Thymus (tissue), 11 donors: ENCODE measurements at regions not wholly inside any gene's neighbourhood (a gene's known extent, or its start where the extent isn't known, plus 50 kb on each side); places are given as distances from the start of the nearest gene placed in this dataset.

Experiments
- DNase-seq, 9 donors: peaks; one replicate each; pipeline ENCODE4 v3.0.0-alpha.2; 2013; ENCODE audit warnings: low spot score in 9 of 9, low read depth in 6 of 9, missing footprints in 1 of 9
- H3K27ac ChIP-seq, 2 donors: one replicate each; pipeline ENCODE4 v1.5.1; 2013; ENCODE audit warnings: control low read depth in 1 of 2, low read depth in 1 of 2, low read length in 1 of 2, mild to moderate bottlenecking in 1 of 2, moderate library complexity in 1 of 2
- H3K27me3 ChIP-seq, 2 donors: one replicate each; pipeline ENCODE4 v1.5.1; 2013; ENCODE audit warnings: low read length in 1 of 2; ENCODE audit not compliant: control insufficient read depth in 2 of 2, insufficient read depth in 1 of 2
- H3K36me3 ChIP-seq, 2 donors: one replicate each; pipeline ENCODE4 v1.5.1; 2013; ENCODE audit warnings: low read length in 1 of 2, mild to moderate bottlenecking in 1 of 2, moderate library complexity in 1 of 2; ENCODE audit not compliant: control insufficient read depth in 2 of 2, insufficient read depth in 2 of 2
- H3K4me1 ChIP-seq, 2 donors: one replicate each; pipeline ENCODE4 v1.5.1; 2013; ENCODE audit warnings: low read length in 2 of 2; ENCODE audit not compliant: control insufficient read depth in 2 of 2, insufficient read depth in 2 of 2
- H3K4me3 ChIP-seq, 2 donors: one replicate each; pipeline ENCODE4 v1.5.1; 2013; ENCODE audit warnings: low read length in 2 of 2, control low read depth in 1 of 2, mild to moderate bottlenecking in 1 of 2
- H3K9me3 ChIP-seq, 2 donors: one replicate each; pipeline ENCODE4 v1.5.1; 2013; ENCODE audit warnings: low read length in 1 of 2, mild to moderate bottlenecking in 1 of 2; ENCODE audit not compliant: control insufficient read depth in 2 of 2, insufficient read depth in 1 of 2
- WGBS: extraction: QIAGEN DNeasy Blood & Tissue Kit; methylation state at CpG from one replicate; pipeline ENCODE4 v1.1.7; 2013; 5-methylcytosine and 5-hydroxymethylcytosine counted together
- donor health status: healthy.

GRCh38 chr15:58279654-58280053 is 141.5 kb downstream of the AQP9 start:
- Histone ChIP-seq H3K4me1 (peaks cover 2 to 17% of the 10 kb centered on the region in 2 donors), H3K36me3 (no peaks in the 10 kb centered on the region), H3K9me3 (no peaks in the 10 kb centered on the region), H3K4me3 (no peak overlapping the region), H3K27me3 (no peaks in the 10 kb centered on the region), H3K27ac (no peak overlapping the region)
- DNase-seq = no peak
- WGBS = 99% methylated on average over 2 of the region's 2 CpGs

- H3K36me3 ChIP-seq = no peaks in the 10 kb centered on the region
- 97% methylated on average over 3 of the region's 3 CpGs for WGBS
- H3K4me3 ChIP-seq = no peak overlapping the region
- no peak overlapping the region for H3K27ac ChIP-seq
- peaks cover 15 to 38% of the 10 kb centered on the region in 2 donors for H3K4me1 ChIP-seq
- H3K27me3 ChIP-seq = no peaks in the 10 kb centered on the region
- H3K9me3 ChIP-seq = no peaks in the 10 kb centered on the region
- DNase-seq = no peak
These were observed 144.0 kb downstream of the AQP9 start for GRCh38 chr15:58282060-58282708.

- DNase-seq = no peak
- Histone ChIP-seq H3K4me1 (peaks cover 17 to 42% of the 10 kb centered on the region in 2 donors), H3K27ac (no peak overlapping the region), H3K36me3 (no peaks in the 10 kb centered on the region), H3K9me3 (no peaks in the 10 kb centered on the region), H3K27me3 (no peaks in the 10 kb centered on the region), H3K4me3 (no peak overlapping the region)
- WGBS = 98% methylated on average over 3 of the region's 3 CpGs
These were observed 145.1 kb downstream of the AQP9 start for GRCh38 chr15:58283302-58283701.

GRCh38 chr15:58284293-58284692 is 146.1 kb downstream of the AQP9 start:
- Histone ChIP-seq H3K9me3 (no peaks in the 10 kb centered on the region), H3K27me3 (no peaks in the 10 kb centered on the region), H3K36me3 (no peaks in the 10 kb centered on the region), H3K27ac (no peak overlapping the region), H3K4me3 (no peak overlapping the region), H3K4me1 (peaks cover 17 to 36% of the 10 kb centered on the region in 2 donors)
- DNase-seq = no peak
- 99% methylated on average over 5 of the region's 5 CpGs for WGBS

- no peaks in the 10 kb centered on the region for H3K9me3 ChIP-seq
- peaks cover 17 to 33% of the 10 kb centered on the region in 2 donors for H3K4me1 ChIP-seq
- H3K27me3 ChIP-seq = no peaks in the 10 kb centered on the region
- no peak for DNase-seq
- peak overlapping the region; percentile 82 to 93 for H3K27ac ChIP-seq
- H3K4me3 ChIP-seq = no peak overlapping the region
- 93% methylated on average over 11 of the region's 11 CpGs for WGBS
- no peaks in the 10 kb centered on the region for H3K36me3 ChIP-seq
These were observed 146.4 kb upstream of the LIPC start for GRCh38 chr15:58285212-58285920.

- Histone ChIP-seq H3K36me3 (no peaks in the 10 kb centered on the region), H3K4me3 (no peak overlapping the region), H3K4me1 (peaks cover 17 to 33% of the 10 kb centered on the region in 2 donors), H3K9me3 (no peaks in the 10 kb centered on the region), H3K27me3 (no peaks in the 10 kb centered on the region), H3K27ac (peak overlapping the region; percentile 82 to 93)
- WGBS = 7% methylated on average over 2 of the region's 2 CpGs
- DNase-seq = peak in 3 of 9 donors; percentile 42 to 75 (median 45)
These were observed 145.9 kb upstream of the LIPC start for GRCh38 chr15:58285921-58286278.

- Histone ChIP-seq H3K4me3 (no peak overlapping the region), H3K36me3 (no peaks in the 10 kb centered on the region), H3K27me3 (no peaks in the 10 kb centered on the region), H3K4me1 (peaks cover 17 to 33% of the 10 kb centered on the region in 2 donors), H3K27ac (peak overlapping the region in 1 of 2 donors; percentile 93), H3K9me3 (no peaks in the 10 kb centered on the region)
- WGBS = 33% methylated on average over 4 of the region's 4 CpGs
- DNase-seq = peak in 2 of 9 donors; percentile 45 to 69
These were observed 145.3 kb upstream of the LIPC start for GRCh38 chr15:58286523-58286922.

- peaks cover 0 to 4% of the 10 kb centered on the region in 2 donors for H3K9me3 ChIP-seq
- H3K27ac ChIP-seq = no peak overlapping the region
- WGBS = 97% methylated on average over 2 of the region's 2 CpGs
- no peaks in the 10 kb centered on the region for H3K27me3 ChIP-seq
- no peaks in the 10 kb centered on the region for H3K36me3 ChIP-seq
- DNase-seq = no peak
- no peak overlapping the region for H3K4me3 ChIP-seq
- peaks cover 17 to 31% of the 10 kb centered on the region in 2 donors for H3K4me1 ChIP-seq
These were observed 143.9 kb upstream of the LIPC start for GRCh38 chr15:58287891-58288290.

- 93% methylated on average over 3 of the region's 3 CpGs for WGBS
- DNase-seq = no peak
- no peaks in the 10 kb centered on the region for H3K36me3 ChIP-seq
These were observed 143.2 kb upstream of the LIPC start for GRCh38 chr15:58288592-58288991.

More at GRCh38 chr15:58288592-58288991, 143.2 kb upstream of the LIPC start:
- H3K4me1 ChIP-seq = peaks cover 17 to 33% of the 10 kb centered on the region in 2 donors
- H3K27ac ChIP-seq = no peak overlapping the region
- peaks cover 0 to 4% of the 10 kb centered on the region in 2 donors for H3K9me3 ChIP-seq
- H3K4me3 ChIP-seq = no peak overlapping the region
- H3K27me3 ChIP-seq = no peaks in the 10 kb centered on the region
